Activated CD4-positive, CD25-positive, alpha-beta regulatory T cell treated with anti-CD3 and anti-CD28 coated beads, Interleukin-2, amount 50 U/mL, for 24 hours (primary cell): ENCODE measurements at regions not wholly inside any gene's neighbourhood (a gene's known extent, or its start where the extent isn't known, plus 50 kb on each side); places are given as distances from the start of the nearest gene placed in this dataset.
"Not testable (repeated sequence)": the region's sequence is repeated elsewhere in the genome, so short reads cannot be mapped to it uniquely, and the experiment has no call there.

Source experiments
- ATAC-seq, 2 donors: fragments of 150-1000 bp; cut with Tn5 transposase; one replicate each; pipeline ENCODE4 v1.10.0; 2021; ENCODE audit warnings: mild to moderate bottlenecking in 1 of 2, moderate library complexity in 1 of 2

GRCh38 chr6:139886396-139886795 lies 511.9 kb upstream of the CITED2 start:
- no peak for ATAC-seq

- no peak for ATAC-seq
Observed at GRCh38 chr6:139885909-139886308, 511.5 kb upstream of the CITED2 start.

GRCh38 chr6:139883776-139884175 lies 509.3 kb upstream of the CITED2 start:
- no peak for ATAC-seq

DNA sequence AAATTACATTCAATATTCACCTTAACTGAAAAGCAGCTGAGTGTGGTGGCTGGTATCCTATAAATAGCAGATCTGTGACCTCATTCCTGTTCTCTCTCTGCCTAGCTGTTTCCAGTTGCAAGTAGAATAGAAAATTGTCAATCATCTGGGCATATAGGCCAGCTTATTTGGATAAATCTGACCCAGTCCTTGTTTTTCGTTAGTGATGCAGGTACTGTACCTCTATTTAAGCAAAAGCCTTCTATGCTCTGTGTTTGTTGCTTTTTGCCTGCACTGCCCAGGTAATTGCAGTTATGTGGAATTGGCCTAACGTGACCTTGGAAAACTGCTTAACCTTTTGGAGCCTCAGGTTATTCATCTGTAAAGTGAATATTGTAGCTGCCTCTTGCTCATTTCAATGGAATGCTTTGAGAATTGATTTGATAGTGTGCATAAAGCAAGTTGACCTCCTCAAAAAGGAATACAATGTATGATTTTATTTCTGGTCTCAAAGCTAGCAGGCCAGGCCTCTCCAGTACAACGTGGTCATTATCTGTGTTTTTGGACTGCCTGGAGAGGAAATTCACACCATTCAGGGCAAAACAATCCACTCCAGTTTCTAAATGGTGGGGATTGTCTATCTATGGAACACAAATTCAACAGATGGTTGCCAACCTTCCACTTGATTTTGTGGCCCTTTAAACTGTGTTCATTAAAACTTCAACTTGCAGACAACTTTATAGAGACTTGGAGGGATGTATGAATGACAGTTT lies 508.7 kb upstream of the CITED2 start:
- no peak for ATAC-seq

- no peak for ATAC-seq
Observed at GRCh38 chr6:139882234-139882633, 507.8 kb upstream of the CITED2 start.

DNA sequence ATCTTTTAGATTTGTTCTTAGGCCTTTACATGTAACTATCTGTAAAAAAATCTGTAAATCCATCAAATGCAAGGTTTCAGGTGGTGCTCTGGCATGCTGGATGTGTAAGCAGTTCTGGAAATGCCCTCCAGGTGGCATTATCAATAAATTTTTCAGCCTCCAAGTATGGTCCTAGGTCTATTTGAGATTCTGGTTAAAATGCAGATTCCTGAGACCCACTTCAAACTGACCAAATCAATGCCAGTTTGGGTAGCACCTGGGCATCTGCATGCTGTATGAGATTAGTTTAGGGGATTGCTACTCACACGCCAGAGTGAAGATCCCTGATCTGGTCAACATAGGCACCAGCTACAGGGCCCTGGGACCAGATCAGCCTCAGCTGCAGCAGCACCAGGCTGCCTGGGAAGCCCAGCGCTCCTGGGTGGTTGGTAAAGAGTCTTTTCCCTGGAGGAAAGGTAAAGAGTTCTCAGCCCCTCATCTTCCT lies 507.3 kb upstream of the CITED2 start:
- no peak for ATAC-seq

DNA sequence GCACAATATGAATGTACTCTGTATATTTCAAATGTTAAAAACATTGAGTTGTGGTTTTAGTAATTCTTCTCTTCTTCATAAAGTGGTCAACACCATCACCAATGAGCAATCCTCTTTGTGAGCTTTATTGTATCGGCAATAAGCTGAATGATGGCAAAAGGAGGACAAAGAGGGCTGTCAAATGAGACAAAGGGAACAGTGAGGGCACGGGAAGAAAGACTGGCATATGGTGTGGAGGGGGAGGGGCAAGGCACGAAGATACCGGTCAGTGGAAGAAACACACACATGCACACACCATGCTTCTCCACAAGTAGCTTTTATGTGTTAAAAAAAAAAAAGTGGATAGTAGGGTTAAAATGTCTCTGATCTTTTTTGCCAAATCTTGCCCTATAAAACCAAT lies 506.8 kb upstream of the CITED2 start:
- no peak for ATAC-seq

- no peak for ATAC-seq
Observed at GRCh38 chr6:139879823-139880356, 505.4 kb upstream of the CITED2 start.

- ATAC-seq: not testable (repeated sequence)
Observed at GRCh38 chr6:139879241-139879640, 504.8 kb upstream of the CITED2 start.

DNA sequence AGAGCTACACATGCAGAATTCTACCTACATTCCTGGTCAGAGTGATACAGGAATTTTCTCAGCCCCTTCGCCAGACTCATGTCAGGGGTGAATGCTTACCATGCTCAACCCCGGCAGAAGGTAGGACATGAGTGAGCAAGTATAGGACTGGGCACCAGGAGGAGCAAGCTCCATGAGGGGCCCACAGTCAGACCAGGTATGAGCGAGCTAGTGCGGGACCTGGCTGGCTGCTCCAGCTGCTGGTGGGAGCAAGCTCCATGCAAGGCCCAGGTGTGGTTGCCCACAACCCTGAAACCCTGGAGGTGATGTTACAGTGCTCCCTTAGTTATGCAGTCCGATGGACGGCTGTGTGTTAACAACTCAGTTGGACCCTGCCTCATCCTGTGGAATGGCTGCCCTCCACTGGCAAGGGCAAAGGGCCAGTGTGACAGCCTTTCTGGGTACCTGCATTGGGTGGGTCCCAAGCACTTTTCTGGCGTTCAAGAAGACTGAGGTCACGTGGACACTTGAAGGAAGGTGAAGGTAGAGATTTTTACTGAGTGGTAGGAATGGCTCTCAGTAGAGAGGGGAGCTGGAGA lies 503.5 kb upstream of the CITED2 start:
- no peak for ATAC-seq

- ATAC-seq: no peak
Observed at GRCh38 chr6:139872665-139873064, 498.2 kb upstream of the CITED2 start.

GRCh38 chr6:139871803-139872510 lies 497.5 kb upstream of the CITED2 start:
- ATAC-seq: no peak

GRCh38 chr6:139871165-139871710 lies 496.8 kb upstream of the CITED2 start:
- ATAC-seq: no peak

GRCh38 chr6:139868576-139868975 lies 494.1 kb upstream of the CITED2 start:
- no peak for ATAC-seq

DNA sequence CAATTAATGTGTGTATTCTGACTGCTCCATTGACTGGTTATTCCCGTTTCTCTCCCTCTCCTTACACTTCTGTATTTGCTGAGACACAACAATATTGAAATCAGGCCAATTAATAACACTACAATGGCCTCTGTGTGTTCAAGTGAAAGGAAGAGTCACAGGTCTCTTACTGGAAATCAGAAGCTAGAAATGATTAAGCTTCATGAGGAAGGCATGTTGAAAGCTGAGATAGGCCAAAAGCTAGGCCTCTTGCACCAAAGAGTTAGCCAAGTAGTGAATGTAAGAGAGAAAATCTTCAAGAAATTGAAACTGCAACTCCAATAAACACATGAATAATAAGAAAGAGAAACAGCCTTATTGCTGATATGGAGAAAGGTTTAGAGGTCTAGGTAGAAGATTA lies 489.5 kb upstream of the CITED2 start:
- ATAC-seq: no peak

DNA sequence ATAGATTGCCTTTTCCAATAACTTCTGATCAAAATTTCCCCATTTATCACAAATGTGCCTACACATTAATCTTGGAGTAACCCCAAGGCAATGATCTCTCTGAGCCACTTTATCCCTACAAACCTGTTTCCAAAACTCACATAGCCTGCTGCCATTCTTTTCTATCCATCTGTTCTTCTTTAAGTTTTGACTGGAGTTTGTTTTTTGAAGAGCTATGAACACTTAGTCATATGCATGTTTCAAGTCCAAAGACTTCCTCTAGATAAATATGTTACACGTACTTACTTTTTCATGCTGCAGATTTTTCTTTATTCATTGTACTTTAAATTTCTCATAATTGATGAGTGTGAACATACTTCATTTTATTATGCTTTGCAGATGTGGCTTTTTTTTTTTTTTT lies 488.9 kb upstream of the CITED2 start:
- ATAC-seq: no peak

DNA sequence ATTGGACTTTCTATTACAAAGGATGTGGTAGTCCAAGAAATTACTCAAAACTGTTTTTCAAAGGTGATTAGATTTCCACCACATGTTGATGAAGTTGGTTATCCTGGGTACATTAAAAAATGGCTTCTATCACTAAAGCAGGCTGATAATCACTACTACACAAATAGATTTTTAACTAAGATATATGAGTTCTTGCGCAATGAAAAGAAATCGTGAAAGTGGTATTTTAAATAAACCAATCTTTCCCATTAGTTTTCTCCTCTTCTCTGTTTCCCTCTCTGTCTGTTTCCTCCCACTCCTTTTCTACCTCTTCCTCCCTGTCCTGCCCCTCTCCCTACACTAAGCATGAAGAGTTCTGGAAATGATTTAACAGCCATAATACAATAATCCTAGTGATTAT lies 487.9 kb upstream of the CITED2 start:
- ATAC-seq: no peak

- no peak for ATAC-seq
Observed at GRCh38 chr6:139860203-139860602, 485.8 kb upstream of the CITED2 start.

- no peak for ATAC-seq
Observed at GRCh38 chr6:139858429-139858828, 484.0 kb upstream of the CITED2 start.

GRCh38 chr6:139857143-139857542 lies 482.7 kb upstream of the CITED2 start:
- no peak for ATAC-seq

GRCh38 chr6:139856562-139856961 lies 482.1 kb upstream of the CITED2 start:
- no peak for ATAC-seq

- no peak for ATAC-seq
Observed at GRCh38 chr6:139855671-139856311, 481.3 kb upstream of the CITED2 start.
